ENCODE measurements at regions not wholly inside any gene's neighbourhood (a gene's known extent, or its start where the extent isn't known, plus 50 kb on each side); places are given as distances from the start of the nearest gene placed in this dataset.
A peak's percentile ranks its signal among the peaks of the same experiment; 100 is the strongest.

- H3K27ac ChIP-seq (ENCODE audit: low read length in 2 of 2): no peak overlapping the region
- CTCF ChIA-PET: interaction anchor here (0.9 to 1.2 kb wide), 6 partner anchors 10 to 973 kb away, joined by 3 to 7 read pairs (median 3); no protein-coding TSS in a partner anchor
- no peak overlapping the region for H2AFZ ChIP-seq (ENCODE audit: insufficient read depth, low read depth, low read length, poor library complexity, severe bottlenecking)
- no peak overlapping the region for H3K4me2 ChIP-seq (replicated peaks; ENCODE audit: low read depth, low read length, poor library complexity, severe bottlenecking)
- WGBS (ENCODE audit: insufficient coverage): no CpG with 5 or more reads among the region's 2 CpGs
- H3K9me3 ChIP-seq (ENCODE audit: control extremely low read depth in 1 of 3, control insufficient read depth in 2 of 3, insufficient read depth in 1 of 3, low read length in 2 of 3): no peaks in the 10 kb centered on the region
- no peak for ATAC-seq (ENCODE audit: low read depth)
- DNase-seq: no peak
- Mint-ChIP-seq H3K9me3 (ENCODE audit: insufficient read depth) (no peaks in the 10 kb centered on the region), H3K4me1 (no peaks in the 10 kb centered on the region), H3K27me3 (peaks cover 3% of the 10 kb centered on the region), H3K27ac (no peak overlapping the region), H3K4me3 (no peak overlapping the region)
- H3K36me3 ChIP-seq (replicated peaks in 1 of 2; ENCODE audit: control extremely low read depth in 1 of 2, control insufficient read depth in 1 of 2, extremely low read depth in 1 of 2, insufficient read depth in 2 of 2, low read length in 1 of 2): no peaks in the 10 kb centered on the region
- H3K27me3 ChIP-seq (replicated peaks in 1 of 4; ENCODE audit: control extremely low read depth in 1 of 4, control insufficient read depth in 3 of 4, insufficient read depth in 4 of 4, low read length in 3 of 4): no peaks in the 10 kb centered on the region
- peaks cover 0 to 2% of the 10 kb centered on the region in 2 donors for H3K4me1 ChIP-seq (ENCODE audit: control insufficient read depth in 2 of 2, insufficient read depth in 2 of 2, low read length in 2 of 2)
- no peak for TF ChIP-seq CTCF (IDR thresholded peaks at IDR 0.05)
- TF ChIP-seq EZH2 (IDR thresholded peaks at IDR 0.05; ENCODE audit: borderline replicate concordance, insufficient read depth, low read depth, low read length, poor library complexity, severe bottlenecking): no peak
- H3K4me3 ChIP-seq (ENCODE audit: control extremely low read depth in 1 of 5, extremely low read depth in 1 of 5, insufficient read depth in 1 of 5, low read depth in 2 of 5, low read length in 4 of 5): no peak overlapping the region
- no peaks in the 10 kb centered on the region for H4K20me1 ChIP-seq (ENCODE audit: control insufficient read depth, insufficient read depth, low read length, poor library complexity, severe bottlenecking)
- intact Hi-C loops (cut with micrococcal nuclease): loop anchor here (2.0 kb wide), 2 partner anchors 689 to 713 kb away; no protein-coding TSS in a partner anchor
- H3K79me2 ChIP-seq (ENCODE audit: control insufficient read depth, insufficient read depth, low read length): no peaks in the 10 kb centered on the region
- no peak overlapping the region for H3K9ac ChIP-seq (ENCODE audit: low read length)
- POLR2A ChIA-PET: no interaction called here
Measured at GRCh38 chr14:56422221-56422620, 157.4 kb upstream of the TMEM260 start.

- Mint-ChIP-seq H3K4me1 (no peaks in the 10 kb centered on the region), H3K9me3 (ENCODE audit: insufficient read depth) (no peaks in the 10 kb centered on the region), H3K4me3 (no peak overlapping the region), H3K27ac (no peak overlapping the region), H3K27me3 (peaks cover 3% of the 10 kb centered on the region)
- ChIA-PET CTCF (interaction anchor here (0.9 to 1.2 kb wide), 6 partner anchors 9 to 974 kb away, joined by 3 to 7 read pairs (median 3); no protein-coding TSS in a partner anchor), POLR2A (no interaction called here)
- intact Hi-C loops (cut with micrococcal nuclease): loop anchor here (2.0 kb wide), 2 partner anchors 690 to 714 kb away; no protein-coding TSS in a partner anchor
- H4K20me1 ChIP-seq (ENCODE audit: control insufficient read depth, insufficient read depth, low read length, poor library complexity, severe bottlenecking): no peaks in the 10 kb centered on the region
- TF ChIP-seq CTCF (IDR thresholded peaks at IDR 0.05) (peak; percentile 48), EZH2 (IDR thresholded peaks at IDR 0.05; ENCODE audit: borderline replicate concordance, insufficient read depth, low read depth, low read length, poor library complexity, severe bottlenecking) (no peak)
- H2AFZ ChIP-seq (ENCODE audit: insufficient read depth, low read depth, low read length, poor library complexity, severe bottlenecking): no peak overlapping the region
- no CpG with 5 or more reads among the region's 1 CpG for WGBS (ENCODE audit: insufficient coverage)
- no peak overlapping the region for H3K4me3 ChIP-seq (ENCODE audit: control extremely low read depth in 1 of 5, extremely low read depth in 1 of 5, insufficient read depth in 1 of 5, low read depth in 2 of 5, low read length in 4 of 5)
- DNase-seq (peak; percentile 21), ATAC-seq (ENCODE audit: low read depth) (no peak)
- no peak overlapping the region for H3K27ac ChIP-seq (ENCODE audit: low read length in 2 of 2)
- H3K4me1 ChIP-seq (ENCODE audit: control insufficient read depth in 2 of 2, insufficient read depth in 2 of 2, low read length in 2 of 2): peaks cover 0 to 2% of the 10 kb centered on the region in 2 donors
- H3K36me3 ChIP-seq (replicated peaks in 1 of 2; ENCODE audit: control extremely low read depth in 1 of 2, control insufficient read depth in 1 of 2, extremely low read depth in 1 of 2, insufficient read depth in 2 of 2, low read length in 1 of 2): no peaks in the 10 kb centered on the region
- H3K27me3 ChIP-seq (replicated peaks in 1 of 4; ENCODE audit: control extremely low read depth in 1 of 4, control insufficient read depth in 3 of 4, insufficient read depth in 4 of 4, low read length in 3 of 4): no peaks in the 10 kb centered on the region
- H3K79me2 ChIP-seq (ENCODE audit: control insufficient read depth, insufficient read depth, low read length): no peaks in the 10 kb centered on the region
- H3K9me3 ChIP-seq (ENCODE audit: control extremely low read depth in 1 of 3, control insufficient read depth in 2 of 3, insufficient read depth in 1 of 3, low read length in 2 of 3): no peaks in the 10 kb centered on the region
- no peak overlapping the region for H3K9ac ChIP-seq (ENCODE audit: low read length)
- H3K4me2 ChIP-seq (replicated peaks; ENCODE audit: low read depth, low read length, poor library complexity, severe bottlenecking): no peak overlapping the region
Measured at GRCh38 chr14:56422703-56423213, 156.8 kb upstream of the TMEM260 start.
